ENCODE measurements at regions not wholly inside any gene's neighbourhood (a gene's known extent, or its start where the extent isn't known, plus 50 kb on each side); places are given as distances from the start of the nearest gene placed in this dataset.

GRCh38 chr4:57628004-57628403 is 517.8 kb upstream of the IGFBP7 start:
- no peak for DNase-seq

GRCh38 chr4:57614257-57614932 is 504.2 kb upstream of the IGFBP7 start:
- no peak for DNase-seq

- DNase-seq: no peak
These were observed 502.1 kb upstream of the IGFBP7 start for GRCh38 chr4:57612279-57612678.

GRCh38 chr4:57607566-57608180 is 497.5 kb upstream of the IGFBP7 start:
- no peak for DNase-seq

GRCh38 chr4:57605376-57605775 is 495.2 kb upstream of the IGFBP7 start:
- DNase-seq: no peak

GRCh38 chr4:57602141-57602540 is 492.0 kb upstream of the IGFBP7 start:
- no peak for DNase-seq

GRCh38 chr4:57591073-57591472 is 480.9 kb upstream of the IGFBP7 start:
- DNase-seq: no peak

GRCh38 chr4:57588557-57588956 is 478.4 kb upstream of the IGFBP7 start:
- no peak for DNase-seq

- DNase-seq: no peak
These were observed 470.8 kb upstream of the IGFBP7 start for GRCh38 chr4:57580710-57581599.

GRCh38 chr4:57575426-57575825 is 465.2 kb upstream of the IGFBP7 start:
- DNase-seq: no peak

GRCh38 chr4:57554556-57555092 is 444.4 kb upstream of the IGFBP7 start:
- DNase-seq: peak in 1 of 58 donors; percentile 3

- DNase-seq: peak in 1 of 58 donors; percentile 6
These were observed 443.5 kb upstream of the IGFBP7 start for GRCh38 chr4:57553728-57554127.

GRCh38 chr4:57550198-57550597 is 440.0 kb upstream of the IGFBP7 start:
- DNase-seq: peak in 7 of 58 donors; percentile 1 to 42 (median 3)

- DNase-seq: no peak
These were observed 438.7 kb upstream of the IGFBP7 start for GRCh38 chr4:57548856-57549255.

- DNase-seq: no peak
These were observed 434.8 kb upstream of the IGFBP7 start for GRCh38 chr4:57544811-57545654.

- DNase-seq: no peak
These were observed 394.8 kb upstream of the IGFBP7 start for GRCh38 chr4:57504797-57505530.

GRCh38 chr4:57504139-57504538 is 394.0 kb upstream of the IGFBP7 start:
- DNase-seq: no peak

GRCh38 chr4:57501720-57502119 is 391.5 kb upstream of the IGFBP7 start:
- DNase-seq: peak in 6 of 58 donors; percentile 1 to 9 (median 2)

- no peak for DNase-seq
These were observed 389.6 kb upstream of the IGFBP7 start for GRCh38 chr4:57499786-57500185.

- DNase-seq: no peak
These were observed 388.1 kb upstream of the IGFBP7 start for GRCh38 chr4:57498251-57498650.

Measured in anterior cingulate cortex (tissue), 58 donors.